Right ventricle myocardium superior (tissue), 1 donor: ENCODE measurements at regions not wholly inside any gene's neighbourhood (a gene's known extent, or its start where the extent isn't known, plus 50 kb on each side); places are given as distances from the start of the nearest gene placed in this dataset.
A peak's percentile ranks its signal among the peaks of the same experiment; 100 is the strongest.

Experiments used
- ATAC-seq: fragments of 200-7000 bp; cut with Tn5 transposase; one replicate; pipeline ENCODE4 v1.9.1; 2020; ENCODE audit warnings: mild to moderate bottlenecking; ENCODE audit not compliant: poor library complexity
- DNase-seq: peaks from one replicate; pipeline ENCODE4 v3.0.0-alpha.2; 2020
- intact Hi-C: fragments of 100-400 bp; cut with DNase I; formaldehyde crosslinking; loops from one replicate; pipeline ENCODE4 v1.11.2; 2022
- donor health status: DM: no; HTN: yes; CAD: no; lungs with severe emphysema.

DNA sequence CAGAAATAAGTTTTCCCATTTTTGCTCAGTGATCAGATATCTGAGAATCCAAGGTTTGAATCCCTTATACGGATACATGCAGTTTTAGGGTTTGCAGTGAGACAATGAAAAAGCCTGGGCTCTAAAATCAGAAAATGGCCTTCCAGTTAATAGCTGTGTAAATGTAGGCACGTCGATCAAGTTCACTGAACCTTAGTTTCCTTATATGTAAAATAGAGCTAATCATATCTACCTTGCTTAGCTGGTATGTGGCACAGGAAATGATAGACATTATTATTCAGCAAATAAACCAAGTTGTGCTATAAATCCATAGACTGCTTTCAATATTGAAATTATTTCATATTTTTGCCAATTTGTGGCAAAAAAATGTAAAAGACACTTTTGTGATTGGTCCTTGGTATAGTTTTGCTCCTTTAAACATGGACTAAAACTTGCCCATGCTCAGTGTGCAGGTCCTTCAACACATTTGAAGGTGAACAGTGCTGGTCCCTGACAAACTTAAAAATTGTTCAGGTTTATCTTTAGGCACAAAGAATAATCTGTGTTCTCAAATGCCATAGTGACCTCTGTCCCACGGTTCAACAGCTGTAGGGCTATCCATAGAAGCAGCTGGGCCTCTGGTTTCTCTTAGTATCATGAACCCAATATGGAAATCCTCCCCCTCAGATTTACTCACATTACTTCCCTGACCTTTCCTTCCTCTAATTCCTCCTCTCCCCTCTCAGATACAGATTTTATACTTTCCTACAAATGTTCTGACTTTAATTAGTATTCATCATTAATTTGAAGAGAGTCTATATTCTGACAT is 51.0 kb downstream of the CCDC54 start:
- intact Hi-C loops, result loop anchor here (5.0 to 10.0 kb wide), 2 partner anchors 161 to 193 kb away; no protein-coding TSS in a partner anchor
- no peak for DNase-seq
- ATAC-seq, result no peak

DNA sequence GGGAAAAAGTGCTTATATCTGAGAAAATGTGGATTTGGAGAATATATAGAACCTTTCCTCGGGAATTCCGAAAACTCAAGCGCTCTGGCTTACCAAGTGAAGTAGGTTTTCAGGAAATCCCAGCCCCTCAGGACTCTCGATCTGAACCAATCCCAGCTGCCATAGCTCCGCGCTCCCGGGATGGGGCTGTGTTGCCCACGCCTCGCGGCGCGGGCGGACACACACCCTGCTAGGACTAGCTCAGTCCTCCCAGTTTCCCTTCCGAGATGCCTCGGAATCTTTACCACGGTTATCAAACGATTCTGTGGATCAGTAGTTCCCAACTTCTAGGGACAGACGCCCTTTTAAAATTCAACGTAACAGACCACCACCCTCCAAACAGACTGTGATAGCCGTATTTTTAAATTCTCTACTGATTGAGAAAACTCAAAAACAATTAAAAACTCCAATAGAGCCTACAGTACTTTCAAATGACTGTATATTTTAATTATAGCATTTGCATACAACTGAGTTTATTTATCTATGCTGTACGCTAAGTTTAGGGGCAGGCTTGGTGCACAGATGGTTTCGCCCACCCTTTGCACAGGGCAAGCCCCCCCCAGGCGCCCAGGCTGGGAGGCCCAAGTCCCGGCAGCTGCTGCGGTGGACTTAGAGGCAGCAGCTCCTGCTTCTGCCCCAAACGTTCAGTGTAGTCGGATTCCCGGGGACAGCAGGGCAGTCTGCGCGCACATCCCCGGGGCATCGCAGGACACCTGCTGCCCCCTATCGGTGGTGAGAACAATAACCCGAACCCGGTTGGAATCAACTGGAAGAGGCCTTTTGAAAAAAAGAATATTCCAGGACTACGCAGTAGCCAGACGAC is 52.3 kb downstream of the CCDC54 start:
- DNase-seq, result peak; percentile 79
- peak; percentile 89 for ATAC-seq
- intact Hi-C loops, result loop anchor here (5.0 to 10.0 kb wide), 3 partner anchors 93 to 195 kb away; partner anchors contain the start of gene BBX

DNA sequence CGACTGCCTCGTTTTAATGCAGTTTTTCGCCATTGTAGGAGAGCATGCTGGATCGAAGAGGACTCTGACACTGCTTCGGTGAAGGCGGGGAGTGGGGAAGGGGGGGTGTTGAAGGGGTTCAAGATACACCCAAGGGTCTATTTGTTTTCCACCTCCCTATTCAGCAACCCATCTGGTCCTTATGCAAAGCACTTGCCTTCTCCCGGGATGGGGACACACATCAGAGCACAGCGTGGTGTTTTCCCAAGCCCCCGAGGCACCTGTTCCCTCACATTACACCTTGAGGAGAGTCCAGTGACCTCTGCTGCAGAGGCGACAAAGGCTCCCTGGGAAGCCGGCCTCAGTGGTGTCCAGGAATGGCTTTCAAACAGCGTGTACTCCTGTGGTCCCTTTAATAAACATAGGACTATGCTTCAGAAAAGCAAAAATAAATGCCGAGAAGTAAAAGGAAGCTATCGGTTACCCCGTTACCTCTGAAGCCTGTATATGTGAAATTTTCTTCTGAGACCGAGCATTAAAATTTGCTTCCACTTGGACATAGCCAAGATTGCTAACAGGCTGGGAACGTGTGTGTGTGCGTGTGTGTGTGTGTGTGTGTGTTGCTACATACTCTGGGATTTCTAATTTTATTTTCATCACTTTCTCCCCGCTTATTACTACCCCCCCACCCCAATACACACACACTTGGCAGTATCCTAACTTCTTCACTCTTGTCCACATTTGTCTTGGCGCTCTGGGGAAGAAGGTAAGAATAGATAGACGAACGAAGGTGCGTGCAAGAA is 53.2 kb downstream of the CCDC54 start:
- no peak for ATAC-seq
- intact Hi-C loops, result loop anchor here (5.0 kb wide), 1 partner anchor 92 kb away; the partner anchor contains the start of gene BBX
- no peak for DNase-seq

DNA sequence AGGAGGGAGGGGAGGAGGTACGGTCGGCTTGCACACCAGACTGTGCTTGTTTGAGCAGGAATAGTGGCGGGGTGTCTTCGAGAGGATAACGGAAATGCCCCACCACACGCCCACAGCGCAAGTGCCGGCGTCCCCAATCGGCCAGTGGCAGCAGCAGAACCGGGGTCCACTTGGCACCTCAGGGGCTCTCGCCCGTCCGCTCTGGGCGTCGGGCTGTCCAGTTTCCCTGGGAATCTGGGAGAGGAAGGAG is 53.7 kb downstream of the CCDC54 start:
- DNase-seq (no peak), ATAC-seq (peak; percentile 31)
- intact Hi-C loops, result loop anchor here (5.0 kb wide), 1 partner anchor 91 kb away; the partner anchor contains the start of gene BBX

DNA sequence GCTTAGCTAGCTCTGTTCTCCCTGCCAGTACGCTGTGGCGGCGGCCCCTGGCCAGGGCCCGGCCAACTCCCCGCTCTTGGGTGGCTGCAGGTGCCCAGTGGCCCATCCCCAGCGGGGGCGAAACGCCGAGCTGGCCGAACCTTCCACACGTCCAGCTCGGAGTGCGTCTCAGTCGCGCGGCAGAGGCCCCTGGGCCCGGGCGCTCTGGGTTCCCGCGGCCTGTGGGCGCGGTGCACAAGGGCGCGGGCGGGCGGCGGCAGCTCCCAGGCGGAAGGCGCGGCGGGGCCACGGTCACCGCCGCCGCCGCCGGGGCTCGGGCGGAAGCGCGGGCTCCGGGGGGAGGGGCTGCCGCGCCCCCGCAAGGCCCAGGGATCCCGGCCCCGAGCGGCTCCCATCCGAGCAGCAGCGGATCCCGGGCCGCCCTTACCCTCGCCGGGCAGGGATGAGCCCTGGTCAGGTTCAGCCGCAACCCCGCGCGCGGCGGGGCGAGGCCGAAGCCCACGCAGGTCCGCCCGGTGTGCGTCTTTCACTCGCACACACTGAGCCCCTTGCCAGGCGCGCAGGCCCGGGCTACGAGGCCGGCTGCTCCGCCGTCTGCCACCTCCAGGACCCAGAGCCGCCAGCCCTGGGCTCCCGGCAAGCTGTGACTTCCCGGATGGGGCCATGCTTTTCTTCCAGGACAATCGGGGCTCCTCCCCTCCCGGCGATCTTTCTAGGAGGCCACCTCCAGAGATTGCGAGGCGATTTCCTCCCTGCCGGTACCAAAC is 54.2 kb downstream of the CCDC54 start:
- ATAC-seq (peak; percentile 76), DNase-seq (peak; percentile 81)
- intact Hi-C loops, result loop anchor here (5.0 kb wide), 1 partner anchor 91 kb away; the partner anchor contains the start of gene BBX

DNA sequence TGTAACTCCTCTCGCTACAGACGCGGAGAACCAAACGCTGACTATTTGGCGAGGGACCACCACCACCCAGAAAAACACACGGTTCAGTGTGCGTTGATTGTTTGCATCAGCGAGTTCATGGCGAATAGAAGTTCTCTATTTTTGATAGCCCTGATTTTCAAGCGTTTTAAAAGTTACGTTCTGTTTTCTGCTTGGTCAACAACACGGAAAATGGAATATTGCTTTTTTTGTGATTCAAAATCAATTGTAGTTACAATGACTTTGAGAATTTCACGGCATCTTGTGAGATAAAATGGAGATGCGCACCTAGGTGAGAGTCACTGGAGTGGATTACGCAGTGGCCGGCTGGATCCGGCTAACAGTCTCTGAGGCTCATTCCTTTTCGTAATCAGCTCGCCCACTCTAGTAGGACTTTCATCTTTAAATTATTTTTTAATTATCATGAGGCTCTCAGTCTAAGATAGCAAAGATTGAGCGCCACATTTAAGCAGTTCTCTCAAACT is 54.8 kb downstream of the CCDC54 start:
- intact Hi-C loops, result loop anchor here (5.0 kb wide), 1 partner anchor 90 kb away; the partner anchor contains the start of gene BBX
- ATAC-seq (no peak), DNase-seq (no peak)

DNA sequence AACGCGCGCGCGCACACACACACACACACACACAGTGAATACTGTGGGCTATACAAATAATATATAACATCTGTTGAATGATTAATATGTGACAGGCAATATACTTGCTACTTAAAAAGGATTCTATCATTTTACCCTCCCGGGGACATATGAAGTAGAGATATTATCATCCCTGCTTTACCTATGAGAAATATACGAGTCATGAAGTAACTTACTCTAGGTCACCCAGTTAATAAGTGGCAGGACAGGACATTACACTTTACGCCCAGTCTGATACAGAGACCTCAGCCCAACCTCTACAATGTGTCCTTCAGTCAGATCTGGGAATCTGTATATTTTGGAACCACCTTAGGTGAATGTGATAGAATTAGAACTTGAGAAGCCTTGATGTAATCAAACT is 55.4 kb downstream of the CCDC54 start:
- DNase-seq, result no peak
- ATAC-seq, result no peak
- intact Hi-C loops, result loop anchor here (5.0 kb wide), 1 partner anchor 90 kb away; the partner anchor contains the start of gene BBX

DNA sequence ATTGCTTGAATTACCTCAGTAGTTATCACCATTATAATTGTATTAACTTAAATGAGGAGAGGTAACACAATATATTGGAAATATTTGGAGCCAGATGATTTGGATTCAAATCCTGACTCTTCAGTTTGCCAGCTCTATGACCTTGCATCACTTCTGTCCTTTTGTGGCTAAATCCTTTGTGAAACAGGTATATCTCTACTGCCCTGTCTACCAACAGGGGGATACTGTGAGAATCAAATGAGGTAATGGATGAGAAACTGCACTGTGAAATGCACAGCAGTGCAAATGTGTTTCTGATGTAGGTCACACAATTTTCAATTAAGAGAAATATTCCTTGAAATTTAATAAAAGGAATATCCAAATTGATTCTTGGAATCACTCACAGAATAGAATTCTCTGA is 58.8 kb downstream of the CCDC54 start:
- intact Hi-C loops, result no loop called here

DNA sequence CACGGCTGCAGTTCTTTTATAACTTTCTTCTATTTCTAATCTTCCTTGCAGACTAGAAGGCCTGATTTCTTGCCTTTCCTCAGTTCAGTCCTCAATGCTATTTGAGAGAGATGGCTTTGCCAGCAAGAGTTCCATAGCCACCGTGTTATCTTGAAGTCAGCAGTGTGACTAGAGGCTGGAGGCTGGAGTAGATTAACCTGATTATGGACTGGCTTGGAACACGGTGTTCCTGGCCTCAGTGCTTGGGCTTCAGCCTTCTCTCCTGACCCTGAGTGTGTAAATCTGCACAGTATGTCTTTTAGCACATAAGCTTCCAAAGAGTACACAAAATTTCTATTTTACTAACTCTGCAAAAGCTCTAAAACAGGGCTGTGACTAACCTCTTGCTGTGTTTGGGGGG is 61.4 kb downstream of the CCDC54 start:
- intact Hi-C loops, result no loop called here

More for the DNA sequence above, 58.8 kb downstream of the CCDC54 start:
- ATAC-seq (no peak), DNase-seq (no peak)

DNA sequence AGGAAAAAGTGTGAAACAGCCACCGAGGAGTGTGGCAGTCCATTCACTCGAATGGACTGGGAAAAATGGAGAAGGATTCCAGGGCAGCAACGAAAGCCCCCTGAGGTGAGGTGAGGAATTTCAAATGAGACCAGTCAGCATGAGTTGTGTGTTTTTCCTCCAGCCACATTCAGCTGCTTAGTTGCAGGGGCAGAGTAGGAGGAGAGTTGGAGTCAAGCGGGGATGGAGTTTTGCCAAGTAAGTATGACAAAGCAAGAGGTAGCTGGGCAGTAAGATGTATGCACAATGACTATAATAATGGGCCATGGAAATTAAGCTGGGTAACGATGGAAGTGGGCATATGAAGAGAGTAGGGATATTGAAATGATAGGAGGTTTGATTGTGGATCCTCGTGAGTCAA is 64.4 kb downstream of the CCDC54 start:
- no peak for ATAC-seq
- DNase-seq, result no peak
- intact Hi-C loops, result no loop called here

More for the DNA sequence above, 61.4 kb downstream of the CCDC54 start:
- no peak for ATAC-seq
- no peak for DNase-seq

DNA sequence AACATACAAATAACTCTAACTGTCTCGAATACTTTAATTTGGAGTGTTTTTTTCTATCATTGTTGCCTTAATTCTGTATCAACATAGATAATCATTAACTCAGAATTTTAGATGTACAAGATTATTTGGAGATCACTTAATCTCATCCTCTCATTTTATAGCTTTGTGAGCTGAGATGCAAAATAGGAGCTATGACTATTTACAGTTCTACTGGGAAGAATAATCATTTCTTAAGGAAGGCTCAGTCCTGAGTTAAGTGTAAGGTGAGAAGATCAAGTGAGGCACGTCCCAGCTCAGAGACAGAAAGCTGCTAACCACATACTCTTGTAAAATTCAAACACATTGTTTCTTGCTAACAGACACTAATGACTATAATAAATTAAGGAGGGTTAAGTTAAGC is 66.2 kb downstream of the CCDC54 start:
- ATAC-seq (no peak), DNase-seq (no peak)
- intact Hi-C loops, result no loop called here

DNA sequence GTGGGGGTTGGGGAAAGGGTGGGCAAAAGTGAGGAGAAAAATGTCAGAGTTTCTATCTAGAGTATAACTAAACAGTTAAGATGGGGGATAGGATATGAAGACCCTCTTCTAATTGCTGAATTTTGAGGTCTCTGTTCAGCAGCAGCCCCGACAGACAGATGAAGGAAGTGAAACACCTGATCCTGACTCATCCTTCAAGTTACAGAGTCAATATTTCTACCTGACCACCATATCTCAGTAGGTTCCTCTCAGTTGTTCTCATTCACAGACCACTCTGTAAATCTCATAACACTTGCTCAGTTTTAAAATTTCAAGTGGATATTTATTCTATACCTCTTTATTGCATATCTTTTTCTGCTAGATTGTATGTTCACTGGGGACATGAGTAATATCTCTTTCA is 69.5 kb downstream of the CCDC54 start:
- DNase-seq (no peak), ATAC-seq (no peak)
- intact Hi-C loops, result no loop called here

DNA sequence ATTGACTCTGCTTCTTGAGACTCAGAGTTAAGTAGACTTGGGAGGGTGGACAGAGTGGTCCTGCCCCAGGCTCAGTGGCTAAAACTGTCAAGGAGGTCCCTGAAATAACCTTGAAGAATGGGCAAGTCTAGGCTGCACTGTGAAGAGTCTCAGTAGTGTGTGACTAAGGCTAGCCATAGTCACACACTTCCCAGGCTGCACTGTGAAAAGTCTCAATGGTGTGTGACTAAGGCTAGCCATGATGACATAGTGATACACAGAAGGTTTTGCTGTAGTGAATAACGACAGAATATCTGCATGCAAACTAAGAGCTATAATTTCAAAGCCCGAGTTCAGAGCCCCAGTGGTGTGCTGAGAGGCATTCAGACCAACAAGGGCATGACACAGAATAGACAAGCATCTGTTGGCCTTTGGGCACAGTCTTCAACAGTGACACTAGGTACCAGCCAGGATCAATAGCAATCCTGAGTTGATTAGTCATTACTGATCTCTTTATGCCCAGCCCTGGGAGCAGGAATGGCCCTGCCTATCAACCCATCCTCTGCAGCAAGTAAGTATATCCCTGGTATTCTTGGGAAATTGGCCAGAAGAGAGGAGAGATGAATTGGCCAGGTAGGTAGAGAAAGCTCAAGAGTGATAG is 72.4 kb upstream of the BBX start:
- DNase-seq, result no peak
- no peak for ATAC-seq
- intact Hi-C loops, result no loop called here

DNA sequence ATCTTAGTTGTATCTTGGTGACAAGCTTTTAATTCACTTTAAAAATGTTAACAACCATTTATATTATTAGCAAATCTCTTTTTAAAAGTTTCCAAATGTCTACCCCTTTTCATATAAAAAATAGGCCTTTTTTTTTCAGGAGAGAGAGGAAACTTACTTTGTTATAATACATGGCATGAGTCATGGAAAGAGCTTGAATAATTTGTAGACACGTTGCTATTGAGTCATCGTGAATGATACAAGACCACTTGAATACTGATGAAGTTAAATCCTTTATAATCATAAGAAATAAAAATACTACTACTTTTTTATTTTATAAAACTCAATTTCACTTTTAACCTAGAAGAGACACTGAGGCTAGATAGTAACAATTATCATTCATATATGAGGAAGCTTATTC is 70.3 kb upstream of the BBX start:
- no peak for ATAC-seq
- intact Hi-C loops, result no loop called here
- DNase-seq, result no peak

DNA sequence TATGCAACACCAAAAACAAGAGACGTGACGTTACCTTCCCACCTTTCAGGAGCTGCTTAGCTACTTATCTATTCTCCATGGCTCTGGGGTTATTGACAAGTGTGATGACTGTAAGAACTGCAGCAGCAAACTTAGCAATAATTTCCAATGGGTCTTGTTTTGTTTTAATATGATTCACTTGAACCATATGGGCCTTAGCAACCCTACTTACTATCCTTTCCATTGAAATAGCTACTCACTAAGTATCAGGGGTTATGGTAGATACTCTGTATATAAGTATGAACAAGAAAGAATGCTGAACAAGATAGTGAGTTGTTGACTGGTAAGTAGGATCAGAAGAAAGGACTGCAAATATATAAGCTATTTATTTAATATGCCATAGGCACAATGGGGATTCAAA is 69.3 kb upstream of the BBX start:
- DNase-seq (no peak), ATAC-seq (no peak)
- intact Hi-C loops, result no loop called here

DNA sequence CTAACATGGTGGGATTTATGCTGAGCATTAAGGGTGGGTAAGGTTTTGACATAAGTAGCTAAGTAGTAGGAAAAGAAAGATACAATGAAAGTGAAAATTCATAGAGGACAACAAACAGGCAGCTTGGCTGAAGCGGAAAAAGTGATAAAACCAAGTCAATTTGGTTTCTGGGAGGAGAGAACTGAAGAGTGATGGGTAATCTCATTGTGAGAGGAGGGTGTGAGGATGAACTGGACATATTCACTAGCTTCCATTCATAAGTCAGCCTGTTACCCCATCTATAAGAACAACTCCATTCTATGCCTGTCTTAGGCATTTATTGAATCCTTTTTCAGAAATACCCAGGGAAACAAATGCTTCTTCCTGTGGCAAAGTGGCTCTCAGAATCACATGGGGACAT is 67.1 kb upstream of the BBX start:
- DNase-seq (no peak), ATAC-seq (no peak)
- intact Hi-C loops, result no loop called here

DNA sequence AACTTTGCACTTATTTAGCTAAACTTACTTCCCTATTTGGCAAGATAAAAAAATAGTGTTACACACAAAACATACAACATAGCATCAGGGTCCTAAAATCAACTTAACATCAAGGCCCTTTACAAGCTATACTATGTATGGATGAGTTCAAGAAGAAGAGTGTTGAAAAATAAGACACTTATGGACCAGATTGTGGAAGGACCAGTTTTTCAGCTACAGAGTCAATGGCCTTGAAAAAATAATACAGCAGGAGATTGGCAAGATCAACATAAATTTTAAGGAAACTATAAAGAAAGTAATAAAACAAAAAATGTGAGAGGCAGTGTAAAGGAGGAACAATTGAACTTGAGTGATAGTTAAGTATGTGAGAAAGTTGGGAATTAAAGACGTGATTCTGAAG is 66.3 kb upstream of the BBX start:
- intact Hi-C loops, result no loop called here
- no peak for ATAC-seq
- DNase-seq, result no peak

DNA sequence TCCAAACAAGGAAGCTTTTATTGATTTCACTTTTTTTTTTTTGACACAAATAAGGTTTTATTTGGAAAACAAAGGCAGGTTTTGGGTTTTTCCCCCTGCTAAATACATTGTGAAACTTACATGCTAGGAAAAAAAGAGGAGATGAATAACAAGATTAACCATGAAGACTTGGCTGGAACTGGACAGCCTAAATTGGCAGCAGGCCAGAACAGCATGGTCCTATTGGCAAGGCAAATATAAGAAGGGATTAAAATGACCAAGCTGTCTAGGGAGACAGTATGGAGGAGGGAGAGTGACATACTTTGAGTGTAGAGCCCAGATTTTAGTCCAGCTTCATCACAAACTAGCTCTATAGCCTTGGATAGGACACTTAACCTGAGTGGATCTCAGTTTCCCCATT is 63.9 kb upstream of the BBX start:
- intact Hi-C loops, result no loop called here
- DNase-seq, result no peak
- no peak for ATAC-seq
